CD14-positive monocyte (primary cell): ENCODE measurements at regions not wholly inside any gene's neighbourhood (a gene's known extent, or its start where the extent isn't known, plus 50 kb on each side); places are given as distances from the start of the nearest gene placed in this dataset.

ENCODE experiments used
- DNase-seq, 3 donors: peaks; one replicate each; pipeline ENCODE4 v3.0.0-alpha.2; 2011 to 2022
- H2AFZ ChIP-seq: 2 replicates; pipeline ENCODE4 v1.6.0; 2012; ENCODE audit warnings: mild to moderate bottlenecking, low read depth, low read length, inconsistent platforms; ENCODE audit not compliant: insufficient read depth, poor library complexity, severe bottlenecking
- H3K27ac ChIP-seq, 2 donors: 1 replicate in 1 of 2; 2 replicates in 1 of 2; pipeline ENCODE4 v1.5.1; 2012 to 2013; ENCODE audit warnings: low read length in 2 of 2, control low read depth in 1 of 2, inconsistent platforms in 1 of 2, low read depth in 1 of 2, mild to moderate bottlenecking in 1 of 2
- H3K27me3 ChIP-seq, 2 donors: one replicate each; pipeline versions ENCODE4 v1.6.0 to v1.6.1; 2011 to 2013; ENCODE audit warnings: low read length in 2 of 2; ENCODE audit not compliant: control insufficient read depth in 2 of 2, insufficient read depth in 2 of 2
- H3K36me3 ChIP-seq, 2 donors: replicated peaks in 1 of 2; 1 replicate in 1 of 2; 2 replicates in 1 of 2; pipeline versions ENCODE4 v1.5.1 to v1.6.1; 2012 to 2013; ENCODE audit warnings: low read length in 2 of 2, control low read depth in 1 of 2, inconsistent platforms in 1 of 2, mild to moderate bottlenecking in 1 of 2; ENCODE audit not compliant: insufficient read depth in 2 of 2, control insufficient read depth in 1 of 2
- H3K4me1 ChIP-seq, 2 donors: 1 replicate in 1 of 2; 2 replicates in 1 of 2; pipeline versions ENCODE4 v1.5.1 to v1.6.1; 2012 to 2013; ENCODE audit warnings: low read length in 2 of 2, control low read depth in 1 of 2, inconsistent platforms in 1 of 2, mild to moderate bottlenecking in 1 of 2, moderate library complexity in 1 of 2; ENCODE audit not compliant: insufficient read depth in 2 of 2, control insufficient read depth in 1 of 2
- H3K4me2 ChIP-seq: replicated peaks from 2 replicates; pipeline ENCODE3; 2012; ENCODE audit warnings: low read length, moderate library complexity, mild to moderate bottlenecking; ENCODE audit not compliant: poor library complexity, severe bottlenecking; ENCODE audit errors: extremely low read depth
- H3K4me3 ChIP-seq, 3 experiments: fragments of 200-600 bp in 1 of 3; sonication (generic) in 1 of 3; replicated peaks in 1 of 3; 1 replicate in 2 of 3; 2 replicates in 1 of 3; pipeline ENCODE4 v1.5.1; 2011 to 2013; ENCODE audit warnings: low read length in 3 of 3, mild to moderate bottlenecking in 3 of 3, control low read depth in 2 of 3, low read depth in 2 of 3, inconsistent platforms in 1 of 3, moderate library complexity in 1 of 3
- H3K79me2 ChIP-seq: 2 replicates; pipeline ENCODE4 v1.6.0; 2012; ENCODE audit warnings: mild to moderate bottlenecking, control low read depth, inconsistent platforms, low read length, moderate library complexity; ENCODE audit not compliant: insufficient read depth
- H3K9ac ChIP-seq: 2 replicates; pipeline ENCODE4 v1.6.0; 2017; ENCODE audit warnings: low read length, mild to moderate bottlenecking; ENCODE audit not compliant: insufficient read depth, poor library complexity, severe bottlenecking
- H3K9me3 ChIP-seq, 2 donors: replicated peaks in 1 of 2; 1 replicate in 1 of 2; 2 replicates in 1 of 2; pipeline versions ENCODE4 v1.5.1 to v1.6.1; 2012 to 2013; ENCODE audit warnings: low read length in 2 of 2, control low read depth in 1 of 2; ENCODE audit not compliant: control insufficient read depth in 1 of 2, insufficient read depth in 1 of 2
- H4K20me1 ChIP-seq: 2 replicates; pipeline ENCODE4 v1.6.0; 2012; ENCODE audit warnings: mild to moderate bottlenecking, low read length, control low read depth, moderate library complexity; ENCODE audit not compliant: insufficient read depth
- H3K27ac Mint-ChIP-seq, 7 donors: one replicate each; pipeline ENCODE4 v1.8.0; 2020; ENCODE audit warnings: mild to moderate bottlenecking in 7 of 7, mixed read lengths in 7 of 7, moderate library complexity in 6 of 7, inconsistent platforms in 2 of 7
- H3K27me3 Mint-ChIP-seq, 3 donors: one replicate each; pipeline ENCODE4 v1.8.0; 2021 to 2022; ENCODE audit warnings: low read depth in 3 of 3, mild to moderate bottlenecking in 3 of 3, mixed read lengths in 3 of 3, moderate library complexity in 3 of 3, inconsistent platforms in 1 of 3
- H3K36me3 Mint-ChIP-seq, 2 donors: one replicate each; pipeline ENCODE4 v1.8.0; 2020; ENCODE audit warnings: mixed read lengths in 2 of 2, inconsistent platforms in 1 of 2, mild to moderate bottlenecking in 1 of 2
- H3K4me1 Mint-ChIP-seq: one replicate; pipeline ENCODE4 v1.8.0; 2020; ENCODE audit warnings: mild to moderate bottlenecking, mixed read lengths
- H3K4me3 Mint-ChIP-seq, 2 donors: one replicate each; pipeline ENCODE4 v1.8.0; 2020; ENCODE audit warnings: mild to moderate bottlenecking in 2 of 2, mixed read lengths in 2 of 2, moderate library complexity in 1 of 2
- H3K9me3 Mint-ChIP-seq, 7 donors: one replicate each; pipeline ENCODE4 v1.8.0; 2020 to 2022; ENCODE audit warnings: mixed read lengths in 7 of 7, mild to moderate bottlenecking in 6 of 7, moderate library complexity in 6 of 7, inconsistent platforms in 2 of 7
- CTCF ChIP-seq: fragments of 200-600 bp; IDR thresholded peaks from one replicate; pipeline ENCODE4 v1.8.0; 2022; ENCODE audit warnings: antibody characterized with exemption, mild to moderate bottlenecking
- WGBS: methylation state at CpG from one replicate; pipeline ENCODE4 v1.1.5; 2013; ENCODE audit warnings: missing lambda C conversion rate; ENCODE audit not compliant: insufficient coverage; 5-methylcytosine and 5-hydroxymethylcytosine counted together
- intact Hi-C, 2 donors: fragments of 100-400 bp; cut with micrococcal nuclease; formaldehyde crosslinking; loops; one replicate each; pipeline versions ENCODE4 v1.15.0 to v1.15.1; 2023

GRCh38 chr2:128799730-128800129, 481.1 kb upstream of the HS6ST1 start:
- Histone ChIP-seq H3K27me3 (no peaks in the 10 kb centered on the region), H3K9me3 (no peaks in the 10 kb centered on the region), H3K4me1 (no peaks in the 10 kb centered on the region), H3K9ac (no peak overlapping the region), H3K4me3 (no peak overlapping the region), H2AFZ (no peak overlapping the region), H3K36me3 (no peaks in the 10 kb centered on the region), H3K79me2 (no peaks in the 10 kb centered on the region), H3K27ac (no peak overlapping the region), H3K4me2 (no peak overlapping the region), H4K20me1 (no peaks in the 10 kb centered on the region)
- TF ChIP-seq CTCF: no peak
- intact Hi-C loops: no loop called here
- 94% methylated on average over 2 of the region's 2 CpGs for WGBS
- Mint-ChIP-seq H3K27me3 (peaks cover 3 to 13% (median 5%) of the 10 kb centered on the region in 3 donors), H3K4me1 (no peaks in the 10 kb centered on the region), H3K27ac (no peak overlapping the region), H3K4me3 (no peak overlapping the region), H3K9me3 (peaks cover 0 to 3% (median 0%) of the 10 kb centered on the region in 7 donors), H3K36me3 (no peaks in the 10 kb centered on the region)
- no peak for DNase-seq

- Histone ChIP-seq H3K36me3 (no peaks in the 10 kb centered on the region), H4K20me1 (no peaks in the 10 kb centered on the region), H3K27me3 (no peaks in the 10 kb centered on the region), H3K9ac (no peak overlapping the region), H3K4me1 (no peaks in the 10 kb centered on the region), H3K9me3 (no peaks in the 10 kb centered on the region), H3K79me2 (no peaks in the 10 kb centered on the region), H3K4me3 (no peak overlapping the region), H3K4me2 (no peak overlapping the region), H3K27ac (no peak overlapping the region), H2AFZ (no peak overlapping the region)
- TF ChIP-seq CTCF: no peak
- Mint-ChIP-seq H3K27ac (no peak overlapping the region), H3K4me1 (no peaks in the 10 kb centered on the region), H3K4me3 (no peak overlapping the region), H3K27me3 (peaks cover 3 to 11% (median 6%) of the 10 kb centered on the region in 3 donors), H3K36me3 (no peaks in the 10 kb centered on the region), H3K9me3 (peaks cover 0 to 3% (median 0%) of the 10 kb centered on the region in 7 donors)
- DNase-seq: no peak
- intact Hi-C loops: no loop called here
- WGBS: no CpG with 5 or more reads among the region's 1 CpG
Measured at GRCh38 chr2:128801576-128801975, 482.9 kb upstream of the HS6ST1 start.
